ENCODE measurements at regions not wholly inside any gene's neighbourhood (a gene's known extent, or its start where the extent isn't known, plus 50 kb on each side); places are given as distances from the start of the nearest gene placed in this dataset.

GRCh38 chr1:29879217-29879616 is 642.9 kb downstream of the PTPRU start:
- no peak for DNase-seq (ENCODE audit: low read depth in 3 of 3, low spot score in 2 of 3)

DNA sequence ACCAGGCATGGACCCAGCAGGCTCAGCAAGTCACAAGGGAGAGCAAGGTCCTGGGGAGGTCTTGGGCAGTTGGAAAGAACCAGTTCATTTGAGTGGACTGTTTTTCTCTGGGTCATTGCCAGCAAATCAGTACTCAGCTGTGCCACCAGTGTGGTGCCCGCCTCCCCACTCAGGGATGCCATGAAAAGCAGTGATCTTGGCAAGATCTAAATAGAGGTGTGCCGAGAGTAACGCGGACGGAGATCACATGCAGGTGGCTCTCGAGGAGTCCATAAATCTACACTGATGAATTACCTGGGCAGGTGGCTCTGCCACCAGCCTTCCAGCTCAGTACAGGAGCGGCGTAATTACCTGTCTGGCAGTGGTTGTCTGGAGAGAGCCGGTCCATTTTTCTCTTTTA is 642.2 kb downstream of the PTPRU start:
- no peak for DNase-seq (ENCODE audit: low read depth in 3 of 3, low spot score in 2 of 3)

GRCh38 chr1:29876902-29877301 is 640.6 kb downstream of the PTPRU start:
- DNase-seq (ENCODE audit: low read depth in 3 of 3, low spot score in 2 of 3) = no peak

DNA sequence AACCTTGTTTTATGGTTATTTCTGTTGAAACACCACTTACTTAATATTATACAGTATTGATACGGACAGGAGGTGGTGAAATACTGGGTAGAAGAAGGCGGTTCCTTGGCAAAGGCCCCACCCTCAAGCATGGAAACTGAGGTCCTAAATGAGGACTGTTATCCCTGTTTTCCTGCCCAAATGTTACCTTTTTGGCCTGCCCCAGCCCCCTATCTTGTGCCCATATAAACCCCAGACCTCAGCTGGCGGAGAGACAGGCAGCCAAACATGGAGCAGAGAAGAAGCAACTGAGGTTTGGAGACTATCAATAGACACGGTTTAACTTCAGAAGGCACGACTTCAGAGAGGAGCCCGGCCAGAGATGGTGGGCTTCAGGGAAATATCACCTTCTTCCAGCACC is 640.1 kb downstream of the PTPRU start:
- DNase-seq (ENCODE audit: low read depth in 3 of 3, low spot score in 2 of 3) = no peak

DNA sequence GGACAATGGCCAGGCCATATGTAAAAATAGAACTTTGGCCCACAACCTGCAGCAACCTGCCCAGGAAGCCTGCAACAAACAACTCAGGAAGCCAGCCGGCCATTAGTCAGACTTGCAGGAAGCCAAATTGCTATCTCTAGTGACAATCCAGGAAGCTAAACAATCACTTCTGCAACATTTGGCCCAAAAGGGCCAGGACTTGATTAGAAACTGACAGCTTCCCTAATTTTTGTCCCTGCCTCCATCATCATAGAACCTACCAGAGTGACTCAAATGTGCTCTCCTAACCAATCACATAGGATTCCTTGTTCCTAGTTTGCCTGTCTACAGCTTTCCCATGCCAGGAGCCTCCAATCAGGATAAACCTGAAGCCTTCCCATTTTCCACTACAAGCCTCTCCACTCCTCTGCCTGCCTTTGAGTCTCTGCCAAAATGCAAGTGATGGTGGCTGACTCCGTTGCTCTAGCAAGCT is 639.3 kb downstream of the PTPRU start:
- no peak for DNase-seq (ENCODE audit: low read depth in 3 of 3, low spot score in 2 of 3)

GRCh38 chr1:29870621-29871020 is 634.3 kb downstream of the PTPRU start:
- DNase-seq (ENCODE audit: low read depth in 3 of 3, low spot score in 2 of 3) = no peak

- no peak for DNase-seq (ENCODE audit: low read depth in 3 of 3, low spot score in 2 of 3)
Measured at GRCh38 chr1:29869802-29870201, 633.5 kb downstream of the PTPRU start.

DNA sequence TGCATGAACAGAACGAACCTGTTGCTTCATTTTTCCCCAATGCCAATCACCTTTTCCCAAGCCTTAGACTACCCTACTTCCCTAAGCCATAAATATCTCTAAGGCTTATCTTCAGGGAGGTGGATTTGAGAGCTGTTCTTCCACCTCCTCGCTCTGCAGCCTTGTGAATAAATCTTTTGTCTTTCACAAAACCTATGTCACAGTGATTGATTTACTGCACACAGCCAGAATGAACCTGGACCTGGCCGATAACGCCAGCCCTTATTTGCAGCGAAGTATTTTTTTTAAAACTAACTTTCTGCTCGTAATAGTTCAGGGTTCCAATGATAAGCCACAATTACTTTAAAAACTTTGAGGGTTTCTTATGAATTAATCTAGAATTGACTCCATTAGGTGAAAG is 632.6 kb downstream of the PTPRU start:
- DNase-seq (ENCODE audit: low read depth in 3 of 3, low spot score in 2 of 3) = no peak

- no peak for DNase-seq (ENCODE audit: low read depth in 3 of 3, low spot score in 2 of 3)
Measured at GRCh38 chr1:29868096-29868495, 631.8 kb downstream of the PTPRU start.

DNA sequence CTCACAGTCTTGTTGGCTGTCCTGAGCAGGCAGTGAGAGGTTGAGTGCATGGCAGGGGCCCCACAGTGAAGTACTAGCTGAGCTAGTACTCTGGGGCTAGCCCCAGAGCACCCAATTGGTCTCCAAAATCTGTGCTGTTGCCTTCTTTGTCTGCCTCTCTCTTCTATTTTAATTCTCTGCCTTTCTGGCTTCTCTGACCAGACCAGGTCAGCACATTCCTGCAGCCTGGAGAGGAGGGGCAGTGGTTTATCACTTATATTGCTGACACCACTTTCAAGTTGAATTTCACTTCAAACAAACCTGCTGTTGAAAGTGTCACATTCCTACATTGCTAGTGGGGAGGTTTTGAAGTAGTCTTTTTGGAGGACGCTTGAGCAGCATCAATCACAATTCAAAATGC is 628.7 kb downstream of the PTPRU start:
- no peak for DNase-seq (ENCODE audit: low read depth in 3 of 3, low spot score in 2 of 3)

- DNase-seq (ENCODE audit: low read depth in 3 of 3, low spot score in 2 of 3) = no peak
Measured at GRCh38 chr1:29864431-29865022, 628.2 kb downstream of the PTPRU start.

DNA sequence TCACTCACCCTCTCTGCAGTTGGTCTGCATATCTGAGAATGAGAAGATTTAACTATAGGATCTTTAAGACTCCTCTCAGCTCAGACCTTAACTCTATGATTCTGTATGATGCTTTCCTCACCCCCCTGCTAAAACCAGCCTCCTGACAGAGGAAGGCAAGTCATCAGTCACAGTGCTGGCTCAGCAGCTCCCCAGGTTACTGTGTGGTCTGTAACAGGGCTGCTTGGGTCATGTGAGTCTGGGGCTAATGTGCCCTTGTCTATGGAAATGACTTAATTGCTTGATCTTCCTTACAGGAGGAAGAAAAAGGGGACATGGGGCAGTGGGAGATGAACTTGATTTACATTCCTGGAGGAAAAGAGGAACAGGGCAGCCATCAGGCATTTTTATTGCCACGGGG is 625.6 kb downstream of the PTPRU start:
- no peak for DNase-seq (ENCODE audit: low read depth in 3 of 3, low spot score in 2 of 3)

DNA sequence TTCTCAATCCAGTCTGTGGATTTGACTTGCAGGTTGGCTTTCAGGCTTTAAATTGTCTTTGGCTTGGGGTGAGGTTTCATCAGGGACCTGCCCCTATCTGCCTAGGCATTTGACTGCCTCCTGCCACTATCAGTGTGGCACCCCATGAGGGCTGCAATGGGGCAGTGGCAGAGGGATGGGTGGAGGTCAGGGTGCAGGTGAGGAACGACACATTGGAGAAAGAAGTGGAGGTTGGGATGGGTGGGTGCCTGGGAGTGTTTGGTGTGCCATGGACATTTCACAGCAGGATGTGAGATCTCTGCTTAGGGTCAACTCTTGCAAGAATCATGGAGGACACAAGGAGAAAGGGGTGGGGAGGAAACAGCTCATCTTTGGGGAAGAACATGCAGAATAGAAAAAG is 625.1 kb downstream of the PTPRU start:
- DNase-seq (ENCODE audit: low read depth in 3 of 3, low spot score in 2 of 3) = no peak

- no peak for DNase-seq (ENCODE audit: low read depth in 3 of 3, low spot score in 2 of 3)
Measured at GRCh38 chr1:29860681-29861080, 624.4 kb downstream of the PTPRU start.

- DNase-seq (ENCODE audit: low read depth in 3 of 3, low spot score in 2 of 3) = no peak
Measured at GRCh38 chr1:29860056-29860455, 623.7 kb downstream of the PTPRU start.

DNA sequence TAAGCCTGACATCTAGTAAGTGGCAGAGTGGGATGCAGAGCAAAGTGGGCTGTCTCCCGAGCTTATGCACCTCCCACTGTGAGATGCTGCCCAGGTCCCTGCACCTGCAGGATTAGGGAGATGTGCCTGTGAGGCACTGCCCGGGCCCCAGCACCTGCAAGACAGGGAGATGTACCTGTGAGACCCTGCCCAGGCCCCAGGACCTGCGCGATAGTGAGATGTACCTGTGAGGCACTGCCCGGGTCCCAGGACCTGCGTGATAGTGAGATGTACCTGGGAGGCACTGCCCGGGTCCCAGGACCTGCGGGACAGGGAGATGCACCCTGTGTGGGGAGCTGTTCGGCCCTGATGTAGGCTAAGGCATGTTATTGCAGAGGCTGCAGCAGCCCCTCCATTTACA is 622.8 kb downstream of the PTPRU start:
- no peak for DNase-seq (ENCODE audit: low read depth in 3 of 3, low spot score in 2 of 3)

GRCh38 chr1:29858646-29859045 is 622.3 kb downstream of the PTPRU start:
- no peak for DNase-seq (ENCODE audit: low read depth in 3 of 3, low spot score in 2 of 3)

DNA sequence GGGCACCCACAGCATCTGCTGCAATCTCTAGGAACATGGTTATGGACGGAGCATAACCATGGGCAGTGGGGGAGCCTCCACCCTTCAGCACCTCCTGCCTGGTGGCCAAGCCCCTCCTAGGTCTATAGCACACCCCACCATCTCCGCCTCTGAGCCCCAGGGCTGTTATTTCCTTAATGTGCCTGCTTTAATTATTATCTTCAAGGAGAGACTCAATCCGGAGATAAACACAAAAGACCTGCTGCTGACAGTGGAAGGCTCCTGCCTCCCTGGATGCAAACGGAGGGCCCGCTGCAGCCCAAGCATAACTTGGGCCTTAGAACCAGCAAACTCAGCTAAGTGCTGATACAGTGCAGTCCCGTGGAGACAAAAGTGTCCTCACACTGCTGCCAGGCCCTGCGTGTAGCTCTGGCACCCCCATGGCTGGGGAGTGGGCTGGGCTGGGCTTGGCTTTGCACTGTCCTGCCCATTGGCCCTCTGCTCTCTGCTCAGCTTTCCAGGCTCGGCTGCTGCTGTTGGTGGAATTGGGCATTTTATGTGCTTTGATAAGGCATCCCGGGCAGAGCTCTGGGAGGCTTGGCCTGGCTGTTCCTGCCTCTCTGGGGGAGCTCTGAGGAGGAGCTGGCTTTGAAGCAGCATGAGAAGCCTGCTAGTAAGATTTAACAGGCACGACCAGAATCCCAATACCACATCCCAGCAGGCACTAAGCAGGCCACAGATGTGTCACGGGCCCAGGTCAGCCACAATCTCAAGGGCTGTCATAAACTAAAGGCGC is 620.2 kb downstream of the PTPRU start:
- no peak for DNase-seq (ENCODE audit: low read depth in 3 of 3, low spot score in 2 of 3)

DNA sequence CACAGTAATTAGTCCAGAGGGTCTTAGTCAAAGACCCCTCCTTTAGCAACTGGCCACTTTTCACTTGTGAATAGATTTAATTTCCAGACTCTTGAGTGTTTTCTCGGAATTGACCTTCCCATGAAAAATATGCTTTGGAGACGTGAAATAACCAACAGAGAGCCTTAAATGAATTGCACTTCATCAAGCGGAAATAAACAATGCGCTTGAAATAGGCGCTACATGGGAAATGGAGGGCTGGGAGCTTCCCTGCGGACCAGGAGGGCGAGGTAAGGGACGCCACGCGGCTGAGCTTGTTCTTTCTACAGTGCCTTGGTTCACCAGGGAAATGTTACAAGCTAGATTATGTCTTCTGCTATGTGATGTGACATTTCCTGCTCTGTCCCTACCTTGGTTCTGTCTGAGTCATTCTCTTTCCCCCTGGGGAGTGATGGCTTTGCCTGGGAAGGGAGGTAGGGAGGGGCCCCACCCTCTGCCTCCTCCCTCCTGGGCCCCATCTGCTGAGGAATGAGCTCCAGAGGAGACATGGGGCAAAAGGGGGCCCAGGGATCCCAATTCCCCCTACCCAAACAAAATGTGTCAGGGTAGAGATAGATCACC is 619.3 kb downstream of the PTPRU start:
- no peak for DNase-seq (ENCODE audit: low read depth in 3 of 3, low spot score in 2 of 3)

DNA sequence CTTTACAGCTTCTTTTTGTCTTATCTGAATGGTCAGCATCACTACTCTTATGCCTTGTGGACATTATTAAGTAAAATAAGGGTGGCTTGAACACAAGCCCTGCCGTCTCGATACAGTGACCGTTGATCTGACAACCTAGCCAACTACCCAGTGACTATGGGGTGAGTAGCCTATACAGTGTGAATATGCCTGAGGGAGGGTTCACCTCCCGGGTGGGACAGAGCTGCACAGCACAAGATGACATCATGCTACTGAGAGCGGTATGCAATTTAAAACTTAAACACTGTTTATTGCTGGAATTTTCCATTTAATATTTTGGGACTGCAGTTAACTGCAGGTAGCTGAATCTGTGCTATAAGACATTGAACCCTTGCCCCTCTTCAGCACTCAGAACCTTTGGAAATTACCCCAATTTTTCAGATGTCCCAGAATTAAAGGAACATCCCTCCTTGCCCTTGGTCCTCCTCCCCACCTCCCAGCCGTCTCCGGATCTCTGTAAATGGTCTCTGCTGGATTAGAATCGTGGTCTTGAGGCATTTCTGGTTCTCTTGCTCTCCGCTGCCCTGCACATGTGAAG is 618.5 kb downstream of the PTPRU start:
- DNase-seq (ENCODE audit: low read depth in 3 of 3, low spot score in 2 of 3) = no peak

DNA sequence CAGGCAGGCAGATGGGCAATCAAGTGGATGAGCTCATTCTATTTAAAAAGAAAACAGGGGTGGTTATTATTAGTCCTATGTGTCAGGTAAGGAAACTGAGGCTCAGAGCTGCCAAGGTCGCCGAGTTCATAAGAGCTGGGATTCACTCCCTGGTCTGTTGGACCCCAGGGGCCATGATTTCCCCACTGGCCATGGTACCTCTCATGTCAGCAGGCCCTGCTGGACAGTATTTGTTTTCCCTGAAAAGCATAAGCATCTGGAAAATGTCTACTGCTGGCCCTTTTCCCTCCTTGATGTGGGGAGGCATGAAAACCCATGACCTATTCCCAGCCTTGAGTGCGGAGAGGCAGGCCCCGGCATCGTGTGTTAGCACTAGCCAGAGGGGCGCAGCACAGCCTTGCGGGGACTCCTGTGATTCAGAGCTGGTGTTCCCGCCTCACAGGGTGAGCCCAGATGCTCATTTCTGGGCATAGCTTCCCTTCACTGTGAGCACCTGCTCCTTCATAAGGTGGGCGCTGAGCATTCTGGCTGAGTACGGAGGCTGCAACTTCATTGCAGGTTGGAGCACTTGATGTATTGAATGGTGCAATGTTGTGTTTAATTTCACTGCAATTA is 617.5 kb downstream of the PTPRU start:
- no peak for DNase-seq (ENCODE audit: low read depth in 3 of 3, low spot score in 2 of 3)
